Transverse colon (tissue), 4 donors: ENCODE measurements at regions not wholly inside any gene's neighbourhood (a gene's known extent, or its start where the extent isn't known, plus 50 kb on each side); places are given as distances from the start of the nearest gene placed in this dataset.
A peak's percentile ranks its signal among the peaks of the same experiment; 100 is the strongest.
"Not testable (repeated sequence)": the region's sequence is repeated elsewhere in the genome, so short reads cannot be mapped to it uniquely, and the experiment has no call there.

Source experiments
- DNase-seq: peaks from one replicate; pipeline ENCODE4 v3.0.0-alpha.2; 2019
- H3K27ac ChIP-seq, 4 donors: fragments of 200-600 bp; sonication (generic); 2 replicates each; pipeline ENCODE4 v1.5.1; 2016 to 2018; ENCODE audit warnings: inconsistent platforms in 4 of 4
- H3K27me3 ChIP-seq: fragments of 200-600 bp; sonication (generic); 2 replicates; pipeline ENCODE4 v1.5.1; 2017; ENCODE audit warnings: inconsistent platforms
- H3K36me3 ChIP-seq, 4 donors: fragments of 200-600 bp; sonication (generic); 2 replicates each; pipeline ENCODE4 v1.5.1; 2017 to 2019; ENCODE audit warnings: inconsistent platforms in 4 of 4
- H3K4me1 ChIP-seq, 4 donors: fragments of 200-600 bp; sonication (generic); 2 replicates each; pipeline ENCODE4 v1.5.1; 2017 to 2020; ENCODE audit warnings: inconsistent platforms in 4 of 4
- H3K4me3 ChIP-seq, 4 donors: fragments of 200-600 bp; sonication (generic); 1 replicate in 1 of 4; 2 replicates in 3 of 4; pipeline versions ENCODE4 v1.5.1 to v1.6.1; 2017 to 2019; ENCODE audit warnings: inconsistent platforms in 4 of 4
- H3K9me3 ChIP-seq, 2 donors: fragments of 200-600 bp; sonication (generic); 2 replicates each; pipeline ENCODE4 v1.5.1; 2017 to 2019; ENCODE audit warnings: inconsistent platforms in 2 of 2
- CTCF ChIP-seq, 5 experiments: fragments of 200-600 bp in 3 of 5; fragments of 450-650 bp in 2 of 5; sonication (generic) in 3 of 5; IDR thresholded peaks; 1 replicate in 2 of 5; 2 replicates in 3 of 5; pipeline ENCODE4 v1.5.1; 2016 to 2017; ENCODE audit warnings: antibody characterized with exemption in 5 of 5, inconsistent platforms in 3 of 5, mild to moderate bottlenecking in 2 of 5, moderate library complexity in 1 of 5
- EP300 ChIP-seq: sonication (generic); formaldehyde crosslinking; IDR thresholded peaks from one replicate; pipeline ENCODE4 v1.6.1; 2017; ENCODE audit warnings: antibody characterized with exemption, low read depth
- POLR2A ChIP-seq: fragments of 450-650 bp; IDR thresholded peaks from one replicate; pipeline ENCODE4 v1.6.1; 2016; ENCODE audit warnings: antibody characterized with exemption, mild to moderate bottlenecking, moderate library complexity
- POLR2AphosphoS5 ChIP-seq, 3 donors: sonication (generic); formaldehyde crosslinking; IDR thresholded peaks; one replicate each; pipeline ENCODE4 v1.6.1; 2016; ENCODE audit warnings: antibody characterized with exemption in 3 of 3
- WGBS, 2 donors: methylation state at CpG; one replicate each; pipeline ENCODE4 v1.1.5; 2018; ENCODE audit warnings: low coverage in 1 of 2; 5-methylcytosine and 5-hydroxymethylcytosine counted together
- in situ Hi-C, 4 donors: fragments of 200-750 bp; cut with MboI; loops; one replicate each; pipeline versions ENCODE4 v1.15.0 to v1.15.1; 2017; ENCODE audit warnings: low sequenced_read_pairs in 3 of 4, low pct_ligation_motif_present in 1 of 4, low pct_unique_long_range_greater_than_20kb in 1 of 4
- intact Hi-C: fragments of 100-400 bp; cut with DNase I; formaldehyde crosslinking; loops from one replicate; pipeline ENCODE4 v1.15.1; 2023; ENCODE audit warnings: low total_unique reads

GRCh38 chr4:86451560-86452330 is 91.9 kb upstream of the MAPK10 start:
- no peak for DNase-seq
- H3K36me3 ChIP-seq: no peaks in the 10 kb centered on the region
- peak overlapping the region in 2 of 4 donors; percentile 21 to 42 for H3K4me3 ChIP-seq
- no peaks in the 10 kb centered on the region for H3K4me1 ChIP-seq
- intact Hi-C loops: no loop called here
- in situ Hi-C loops: no loop called here
- TF ChIP-seq EP300: no peak
- TF ChIP-seq POLR2A: no peak
- no peak for TF ChIP-seq CTCF (IDR thresholded peaks at IDR 0.05)
- TF ChIP-seq POLR2AphosphoS5 (IDR thresholded peaks at IDR 0.05): no peak
- H3K27ac ChIP-seq: peak overlapping the region; percentile 59 to 75 (median 64)
- no peaks in the 10 kb centered on the region for H3K27me3 ChIP-seq
- WGBS, 2 donors: 50 to 52% methylated on average over 2 to 7 of the region's 7 CpGs
- H3K9me3 ChIP-seq: no peaks in the 10 kb centered on the region

GRCh38 chr4:86452422-86452891 is 92.6 kb upstream of the MAPK10 start:
- TF ChIP-seq CTCF (IDR thresholded peaks at IDR 0.05) (no peak), EP300 (no peak), POLR2A (no peak), POLR2AphosphoS5 (IDR thresholded peaks at IDR 0.05) (no peak)
- in situ Hi-C loops: no loop called here
- peak overlapping the region; percentile 59 to 75 (median 64) for H3K27ac ChIP-seq

DNA sequence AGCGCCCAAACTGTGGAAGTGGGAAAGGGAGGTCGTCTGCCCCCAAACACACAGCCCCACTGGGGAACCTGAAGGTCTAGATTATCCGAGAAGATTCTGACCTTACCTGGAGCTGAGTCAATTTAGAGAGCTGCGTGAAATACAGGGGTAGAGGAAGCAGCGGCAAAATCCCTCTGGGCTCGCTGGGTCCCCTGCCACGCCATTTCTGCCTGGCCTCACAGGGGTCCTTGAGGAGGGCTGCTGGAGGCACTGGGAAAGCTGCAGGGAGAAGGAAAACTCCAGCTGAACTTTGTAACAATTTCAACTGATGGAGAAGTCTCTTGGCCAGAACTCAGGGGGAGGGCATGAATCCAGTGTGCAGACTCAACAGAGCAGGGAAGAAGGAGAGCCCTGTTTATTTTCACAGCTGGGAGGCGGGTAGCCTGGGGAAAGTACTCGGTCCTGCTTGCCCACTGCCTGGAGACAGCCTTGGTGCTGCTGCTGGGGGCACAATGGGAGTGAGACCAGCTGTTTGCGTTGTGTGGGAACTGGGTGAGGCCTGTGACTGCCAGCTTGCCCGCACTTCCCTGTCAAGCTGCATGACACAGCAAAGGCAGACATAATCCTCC is 93.2 kb upstream of the MAPK10 start:
- Histone ChIP-seq H3K9me3 (no peaks in the 10 kb centered on the region), H3K27me3 (no peaks in the 10 kb centered on the region), H3K27ac (peak overlapping the region; percentile 59 to 75 (median 64)), H3K36me3 (no peaks in the 10 kb centered on the region), H3K4me1 (no peaks in the 10 kb centered on the region), H3K4me3 (peak overlapping the region in 3 of 4 donors; percentile 21 to 42 (median 26))
- WGBS, 2 donors: 66% methylated on average over 10 of the region's 11 CpGs; no CpG with 5 or more reads in 1 of the 2 donors
- in situ Hi-C loops (no loop called here), intact Hi-C loops (no loop called here)
- DNase-seq: no peak
- no peak for TF ChIP-seq POLR2AphosphoS5 (IDR thresholded peaks at IDR 0.05)
- TF ChIP-seq EP300: no peak
- no peak for TF ChIP-seq CTCF (IDR thresholded peaks at IDR 0.05)
- TF ChIP-seq POLR2A: no peak

More at GRCh38 chr4:86452422-86452891, 92.6 kb upstream of the MAPK10 start:
- H3K27me3 ChIP-seq: no peaks in the 10 kb centered on the region
- no peaks in the 10 kb centered on the region for H3K4me1 ChIP-seq
- intact Hi-C loops: no loop called here
- no peak for DNase-seq
- H3K4me3 ChIP-seq: peak overlapping the region in 3 of 4 donors; percentile 21 to 42 (median 26)
- H3K36me3 ChIP-seq: no peaks in the 10 kb centered on the region
- WGBS, 2 donors: 68 to 79% methylated on average over 6 to 10 of the region's 10 CpGs
- H3K9me3 ChIP-seq: no peaks in the 10 kb centered on the region

GRCh38 chr4:86453611-86454072 is 93.8 kb upstream of the MAPK10 start:
- DNase-seq, in situ Hi-C loops, H3K4me1 ChIP-seq, H3K4me3 ChIP-seq, H3K9me3 ChIP-seq, intact Hi-C loops, H3K36me3 ChIP-seq, H3K27me3 ChIP-seq: not testable (repeated sequence)
- H3K27ac ChIP-seq: peak overlapping the region in 2 of 4 donors; percentile 59 to 75
- WGBS, 2 donors: 52% methylated on average over 2 of the region's 2 CpGs; no CpG with 5 or more reads in 1 of the 2 donors
